ENCODE measurements at regions not wholly inside any gene's neighbourhood (a gene's known extent, or its start where the extent isn't known, plus 50 kb on each side); places are given as distances from the start of the nearest gene placed in this dataset.

DNA sequence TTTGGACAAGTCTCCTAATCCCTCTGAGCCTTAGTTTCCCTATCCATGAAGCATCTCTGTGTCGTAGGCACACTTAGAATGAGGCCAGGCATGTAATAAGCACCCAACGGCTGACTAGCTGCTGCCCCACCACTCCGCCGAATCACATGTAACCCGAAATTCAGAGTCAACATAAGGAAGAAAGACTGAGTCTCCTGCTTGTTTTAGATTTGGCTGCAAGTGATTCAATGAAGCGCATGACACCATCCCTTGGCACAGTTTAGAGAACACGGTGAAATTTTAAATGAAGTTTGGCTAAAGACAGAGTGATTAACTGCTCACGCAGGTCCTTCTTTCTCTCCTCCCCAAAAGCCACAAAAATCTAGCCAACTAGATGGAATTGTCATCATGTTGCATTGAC, 279.2 kb downstream of the TLE3 start:
- no peak for DNase-seq (ENCODE audit: low spot score)

DNA sequence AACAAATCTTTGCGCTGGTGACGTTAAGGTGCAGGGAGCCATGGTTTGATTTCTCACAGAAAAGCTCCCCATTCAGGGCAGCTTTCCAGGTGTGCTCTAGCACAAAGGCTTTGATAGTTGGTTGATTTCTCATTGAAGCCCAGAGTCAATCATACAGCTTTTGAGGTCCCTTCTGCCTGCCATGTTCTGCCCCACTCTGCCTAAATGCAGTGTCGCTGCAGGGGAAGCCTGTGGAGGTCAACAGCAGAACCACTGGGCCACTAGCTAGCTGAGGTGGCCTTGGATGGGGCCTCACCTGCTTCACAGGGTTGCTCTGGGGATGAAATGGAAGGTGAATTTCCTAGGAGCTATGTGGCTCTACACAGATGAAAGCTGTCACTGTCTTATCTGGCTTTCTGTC, 278.3 kb downstream of the TLE3 start:
- no peak for DNase-seq (ENCODE audit: low spot score)

DNA sequence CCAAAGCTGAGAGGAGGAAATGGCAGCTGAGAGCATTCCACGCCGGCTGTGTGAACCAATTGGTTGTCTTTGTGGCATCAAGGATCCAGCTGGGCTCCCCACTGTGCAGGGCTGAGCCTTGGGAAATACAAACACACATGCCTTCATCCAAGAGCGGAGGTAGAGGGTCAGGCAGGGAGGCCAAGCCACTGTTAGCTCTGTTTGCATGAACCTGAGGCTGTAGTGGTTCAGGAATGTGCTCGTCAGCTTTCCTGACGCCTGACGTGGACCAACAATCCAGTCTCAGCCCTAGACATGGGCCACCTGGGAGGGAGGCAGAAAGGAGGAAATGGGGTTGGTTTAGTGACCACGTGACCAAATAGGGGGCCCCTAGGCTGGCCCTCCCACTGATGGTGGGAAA, 276.9 kb downstream of the TLE3 start:
- no peak for DNase-seq (ENCODE audit: low spot score)

DNA sequence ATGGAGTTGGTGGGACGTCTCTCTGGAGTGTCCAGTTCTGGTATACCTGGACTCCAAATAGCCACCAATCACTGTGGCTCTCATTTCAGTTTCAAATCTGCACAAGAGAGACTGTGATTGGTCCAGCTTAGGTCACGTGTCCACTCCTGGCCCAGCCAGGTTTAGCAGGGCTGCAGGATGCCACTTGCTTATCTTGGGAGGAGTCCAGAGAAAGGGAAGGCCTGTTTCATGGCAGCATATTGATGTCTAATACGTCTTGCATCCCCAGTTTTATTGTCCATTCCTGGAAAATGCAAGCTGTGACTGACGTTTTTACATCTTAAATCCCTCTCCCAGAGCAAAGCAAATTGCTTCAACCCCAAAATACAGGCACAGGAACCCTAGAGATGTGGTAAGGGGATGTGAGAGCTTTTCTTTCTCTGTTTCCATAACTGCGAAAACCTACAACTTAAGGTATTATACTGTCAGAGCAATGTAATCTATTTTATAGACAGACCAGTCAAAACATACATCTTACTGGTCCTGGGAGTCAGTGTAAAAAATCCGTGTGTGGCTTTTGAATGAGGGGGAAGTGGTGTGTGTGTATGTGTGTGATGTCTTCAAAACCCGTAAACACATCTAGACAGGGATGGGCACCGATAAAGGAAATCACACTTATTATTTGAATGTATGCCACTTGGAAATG, 274.4 kb downstream of the TLE3 start:
- no peak for DNase-seq (ENCODE audit: low spot score)

DNA sequence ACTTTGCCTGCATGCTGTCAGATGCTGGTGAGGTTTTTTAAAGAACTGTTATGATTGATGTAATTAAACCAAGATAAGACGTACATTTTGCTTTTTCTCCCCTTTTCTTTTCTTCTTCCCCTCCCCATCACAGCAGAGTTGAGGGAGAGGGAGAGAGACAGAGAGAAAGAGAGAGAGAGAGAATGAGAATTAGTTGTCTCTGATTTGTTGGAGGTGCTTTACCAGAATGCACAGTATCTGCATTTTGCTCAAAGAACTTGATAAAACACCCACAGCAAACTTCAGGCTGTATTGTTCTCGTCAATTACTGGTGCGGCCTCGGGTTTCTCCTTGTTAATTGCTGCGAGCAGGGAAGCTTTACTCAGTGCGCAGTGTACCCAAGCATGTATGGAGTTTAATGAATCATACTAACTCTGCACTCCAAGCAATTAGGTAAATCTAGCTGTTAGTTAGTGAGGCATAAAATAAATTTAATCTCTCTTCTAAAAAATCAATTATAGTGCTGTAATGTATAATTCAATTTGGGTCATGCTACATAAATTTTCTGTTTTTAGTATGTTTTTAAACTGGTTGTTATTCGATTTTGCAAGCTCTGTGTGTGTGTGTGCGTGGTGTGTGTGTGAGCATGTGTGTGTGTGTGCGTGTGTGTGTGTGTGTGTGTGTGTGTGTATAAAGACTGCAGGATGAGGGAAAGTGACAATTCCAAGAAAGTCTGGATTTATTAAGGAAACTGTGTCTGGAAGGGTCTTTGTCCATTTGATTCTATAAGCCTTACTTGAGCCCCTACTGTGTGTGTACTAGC, 273.4 kb downstream of the TLE3 start:
- DNase-seq (ENCODE audit: low spot score): no peak

DNA sequence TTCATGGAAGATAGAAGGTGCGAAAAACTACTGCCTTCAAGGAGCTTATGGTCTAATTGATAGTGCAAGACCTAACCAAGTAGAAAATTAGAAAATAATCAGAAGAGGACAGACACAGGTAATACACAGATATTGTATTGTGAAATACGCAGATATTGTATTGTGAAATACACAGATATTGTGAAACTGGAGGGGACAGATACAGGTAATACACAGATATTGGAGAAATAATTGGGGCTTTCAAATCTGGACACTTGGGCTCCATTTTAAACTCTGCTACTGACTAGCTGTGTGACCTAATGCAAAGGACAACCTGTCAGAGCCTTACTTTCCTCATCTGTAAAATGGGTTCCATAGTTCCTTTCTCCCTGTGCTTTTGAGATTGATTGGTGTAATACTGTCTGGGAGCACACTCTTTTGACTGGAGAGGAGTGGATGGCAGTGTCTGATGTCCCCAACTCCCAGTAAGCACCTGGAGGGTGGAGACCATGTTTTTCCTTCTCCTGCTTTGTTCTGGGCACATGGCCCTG, 272.8 kb downstream of the TLE3 start:
- DNase-seq (ENCODE audit: low spot score): no peak

DNA sequence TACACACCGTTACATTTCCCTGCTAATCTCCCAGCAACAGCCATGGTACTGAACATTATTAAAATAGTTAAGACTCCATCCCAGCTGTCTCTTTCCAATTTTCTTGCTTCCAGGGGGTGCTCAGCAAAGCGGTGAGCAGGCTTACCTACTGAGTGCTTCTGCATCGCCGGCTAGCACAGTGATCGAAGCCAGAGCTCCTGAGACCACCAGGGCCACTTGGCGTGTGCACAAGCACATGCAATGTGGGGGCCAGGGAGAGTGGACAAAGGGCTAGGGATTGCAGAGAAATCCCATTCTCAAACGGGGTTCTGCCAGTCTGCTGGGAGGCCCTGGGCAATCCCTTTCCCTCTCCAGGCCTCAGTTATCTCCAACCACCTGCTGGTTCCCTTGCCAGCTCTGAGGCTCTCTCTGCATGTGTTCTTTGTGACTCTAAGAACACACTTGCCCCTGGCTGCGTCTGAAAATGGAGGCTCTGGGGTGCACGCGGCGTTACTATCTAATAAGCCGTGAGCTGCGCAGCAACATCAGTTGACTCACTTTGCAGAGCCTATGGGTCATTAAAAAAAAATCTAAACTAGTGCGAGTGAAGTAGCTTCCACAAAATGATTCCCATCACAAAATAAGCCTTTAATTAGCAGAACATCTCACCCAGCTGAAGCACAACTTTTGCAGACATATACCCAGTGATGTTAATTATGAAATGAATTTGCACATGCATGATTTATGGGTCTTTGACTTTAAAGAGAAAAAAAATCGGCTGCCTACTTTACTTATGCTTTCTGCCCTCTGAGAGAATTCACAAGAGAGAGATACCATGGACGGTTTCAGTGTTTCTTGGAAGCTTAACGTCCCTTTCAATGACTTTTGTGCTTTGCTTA, 271.5 kb downstream of the TLE3 start:
- no peak for DNase-seq (ENCODE audit: low spot score)

DNA sequence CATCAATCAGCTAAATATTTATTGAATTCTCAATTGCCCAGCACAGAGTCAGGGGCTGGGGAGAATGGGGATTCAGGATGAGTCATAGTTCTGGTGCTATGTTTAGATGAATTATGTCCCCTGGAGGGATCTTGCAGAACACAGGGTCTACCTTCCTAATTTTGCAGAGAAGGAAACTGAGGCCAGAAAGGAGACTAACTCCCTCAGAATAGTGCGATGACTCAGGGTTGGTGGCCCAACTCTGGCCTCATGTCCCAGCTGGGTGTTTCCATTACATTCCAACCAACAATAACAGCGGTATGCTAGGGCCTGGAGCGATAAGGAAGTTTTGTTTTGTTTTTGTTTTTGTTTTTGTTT, 270.9 kb downstream of the TLE3 start:
- no peak for DNase-seq (ENCODE audit: low spot score)

DNA sequence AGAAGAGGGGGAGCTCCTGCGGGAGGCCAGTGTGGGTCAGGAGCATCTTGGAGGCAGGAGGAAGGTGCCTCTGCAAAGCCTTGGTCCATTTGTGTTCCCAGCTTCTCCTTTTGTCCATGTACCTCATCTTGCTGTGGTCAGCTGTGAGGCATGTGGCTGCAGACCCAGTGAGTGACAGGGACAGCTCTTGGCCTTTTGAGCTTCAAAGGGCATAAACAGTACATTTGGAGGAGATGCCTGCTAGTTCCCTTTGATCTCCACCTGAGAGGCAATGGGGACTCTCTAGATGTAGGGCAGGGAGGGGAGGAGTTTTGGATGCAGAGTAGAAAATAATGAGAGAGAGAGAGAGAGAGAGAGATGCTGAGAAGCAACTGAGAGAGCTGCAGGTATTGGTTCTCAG, 270.0 kb downstream of the TLE3 start:
- DNase-seq (ENCODE audit: low spot score): no peak

DNA sequence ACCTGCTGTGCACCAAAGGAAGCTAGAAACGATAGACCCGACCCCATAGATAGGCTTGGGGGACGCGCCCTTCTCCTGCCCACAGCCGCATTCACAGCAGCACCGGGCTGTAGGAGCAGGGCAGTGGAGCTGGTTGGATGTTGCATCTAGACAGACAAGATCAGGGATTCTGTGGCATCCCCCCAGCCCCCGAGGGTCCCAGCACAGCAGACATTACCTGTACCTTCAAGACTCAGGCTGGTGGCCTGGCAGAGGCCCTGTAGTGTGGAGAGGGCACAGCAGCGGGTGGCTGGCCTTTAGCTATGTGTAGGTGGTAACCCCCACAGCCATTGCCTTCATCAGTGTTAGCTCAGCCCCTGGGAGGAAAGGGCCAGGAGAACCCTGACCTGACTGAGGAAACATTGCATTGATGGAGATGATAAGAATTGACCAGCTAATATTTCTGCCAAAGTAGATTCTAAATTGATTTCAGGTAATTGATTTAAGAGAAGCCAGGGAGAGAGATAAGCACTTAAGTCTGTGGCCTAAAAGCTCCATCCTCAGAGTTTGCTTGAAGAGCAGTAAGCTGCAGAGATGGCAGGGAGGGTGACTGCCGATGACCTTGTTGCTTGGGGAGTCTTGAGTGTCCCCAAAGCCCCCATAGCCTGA, 269.4 kb downstream of the TLE3 start:
- no peak for DNase-seq (ENCODE audit: low spot score)

DNA sequence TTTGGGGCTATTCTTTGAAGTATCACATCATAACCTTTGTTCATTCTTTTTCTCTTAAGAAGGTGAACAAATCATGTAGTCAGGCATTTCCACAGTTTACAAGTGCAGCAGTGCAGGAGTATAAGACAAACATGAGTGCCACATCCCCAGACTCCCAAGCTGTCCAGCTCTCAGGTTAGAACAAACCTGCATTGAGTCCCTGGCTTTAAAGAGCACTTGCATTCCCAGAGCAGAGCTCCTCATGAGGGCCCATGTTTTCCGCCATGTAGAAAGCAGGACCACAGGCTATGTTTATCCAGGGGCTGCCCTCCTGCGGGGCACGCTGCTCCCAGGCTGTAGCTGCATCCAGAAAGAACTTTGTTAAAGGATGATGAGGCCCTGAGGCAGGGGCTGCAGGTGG, 267.7 kb downstream of the TLE3 start:
- no peak for DNase-seq (ENCODE audit: low spot score)

DNA sequence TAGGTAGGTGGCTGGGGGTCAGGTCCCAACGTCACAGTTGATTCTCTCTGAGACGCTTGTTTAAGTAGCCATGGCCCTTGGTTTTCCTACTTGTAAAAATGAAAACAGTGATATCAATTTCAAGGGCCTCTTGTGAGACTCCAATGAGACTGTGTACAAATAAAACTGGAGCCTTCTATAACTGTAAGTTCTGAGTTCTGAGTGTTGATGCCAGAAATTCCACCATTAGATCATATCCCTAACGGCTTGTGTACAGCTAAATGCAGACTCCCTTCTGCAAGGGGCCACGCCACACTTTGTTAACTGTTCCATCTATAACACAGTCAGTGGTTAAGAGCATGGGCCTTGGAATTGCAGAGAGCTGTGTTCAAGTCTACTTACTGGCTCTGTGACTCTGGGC, 267.3 kb downstream of the TLE3 start:
- no peak for DNase-seq (ENCODE audit: low spot score)

DNA sequence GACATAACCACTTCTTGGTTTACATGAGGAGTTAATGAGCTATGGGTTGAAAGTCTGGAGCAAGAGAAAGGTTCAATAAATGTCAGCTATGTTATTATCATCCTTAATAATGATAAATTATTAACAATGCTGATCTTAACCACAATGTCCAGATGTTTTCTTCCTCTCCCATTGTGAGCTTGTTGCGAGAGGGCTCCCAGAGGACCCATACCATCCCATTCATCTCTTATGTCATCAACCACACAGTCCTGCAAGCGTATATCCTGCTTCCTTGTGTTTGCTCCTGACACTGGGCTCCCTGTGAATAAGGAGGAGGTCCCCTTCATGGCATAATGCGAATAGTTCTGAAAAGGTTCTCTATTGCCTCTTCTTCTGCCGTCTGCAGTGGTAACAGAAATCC, 266.8 kb downstream of the TLE3 start:
- no peak for DNase-seq (ENCODE audit: low spot score)

DNA sequence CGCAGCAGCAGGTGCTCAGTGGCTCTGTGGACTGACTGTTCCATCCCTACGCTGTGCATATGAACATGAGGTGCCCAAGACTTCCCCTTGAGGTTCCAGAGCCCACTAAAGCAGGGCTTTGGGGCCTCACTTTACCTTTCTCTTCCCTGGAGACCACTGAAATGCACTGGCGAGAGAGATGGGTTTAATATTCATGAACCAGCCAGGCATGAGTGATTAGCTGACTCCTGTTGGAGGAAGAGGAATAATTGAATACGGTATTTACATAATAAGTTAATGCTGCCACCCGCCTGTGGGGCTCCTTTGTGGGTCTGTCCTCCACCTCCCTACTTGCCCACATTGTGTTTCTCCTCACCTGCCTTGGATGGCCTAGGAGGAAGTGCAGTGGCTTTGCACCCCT, 263.4 kb downstream of the TLE3 start:
- DNase-seq (ENCODE audit: low spot score): no peak

DNA sequence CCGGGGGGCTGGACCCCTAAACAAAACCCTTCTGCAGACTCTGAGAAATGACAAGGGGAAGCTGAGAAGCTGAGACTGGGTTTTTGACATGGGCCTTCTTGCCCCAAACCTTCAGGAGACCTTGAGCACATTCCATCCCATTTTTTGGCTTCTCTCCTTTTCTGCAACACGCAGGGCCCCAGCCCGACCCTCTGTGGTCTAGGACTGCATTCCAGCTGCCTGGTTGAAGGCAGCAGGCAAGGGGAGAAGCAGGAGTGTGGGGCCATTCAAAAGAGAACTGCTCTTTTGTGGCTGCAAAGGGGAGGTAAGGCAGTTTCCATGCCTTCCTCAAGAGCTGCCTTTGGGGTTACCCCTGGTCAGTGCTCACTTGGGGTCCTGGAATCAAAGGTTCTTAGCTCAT, 263.0 kb downstream of the TLE3 start:
- DNase-seq (ENCODE audit: low spot score): no peak

DNA sequence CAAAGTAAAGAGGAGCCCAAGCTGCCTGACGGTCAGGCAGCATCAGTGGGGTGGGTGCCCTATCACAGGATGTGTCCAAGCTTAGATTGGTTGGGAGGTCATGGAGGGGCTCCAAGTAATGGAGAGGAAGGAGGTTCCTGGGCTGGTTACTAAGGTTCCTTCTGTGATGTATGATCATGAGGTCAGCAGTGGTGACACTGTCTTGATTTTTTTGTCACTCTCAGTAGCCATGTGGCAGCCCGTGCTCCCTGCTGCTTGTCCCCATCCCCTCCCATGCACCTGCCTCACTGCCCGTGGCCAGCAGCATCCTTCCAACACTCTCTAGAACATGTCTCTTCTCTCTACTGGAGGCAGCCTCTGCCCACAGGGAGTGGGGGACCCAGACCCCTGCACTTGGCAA, 261.7 kb downstream of the TLE3 start:
- no peak for DNase-seq (ENCODE audit: low spot score)

DNA sequence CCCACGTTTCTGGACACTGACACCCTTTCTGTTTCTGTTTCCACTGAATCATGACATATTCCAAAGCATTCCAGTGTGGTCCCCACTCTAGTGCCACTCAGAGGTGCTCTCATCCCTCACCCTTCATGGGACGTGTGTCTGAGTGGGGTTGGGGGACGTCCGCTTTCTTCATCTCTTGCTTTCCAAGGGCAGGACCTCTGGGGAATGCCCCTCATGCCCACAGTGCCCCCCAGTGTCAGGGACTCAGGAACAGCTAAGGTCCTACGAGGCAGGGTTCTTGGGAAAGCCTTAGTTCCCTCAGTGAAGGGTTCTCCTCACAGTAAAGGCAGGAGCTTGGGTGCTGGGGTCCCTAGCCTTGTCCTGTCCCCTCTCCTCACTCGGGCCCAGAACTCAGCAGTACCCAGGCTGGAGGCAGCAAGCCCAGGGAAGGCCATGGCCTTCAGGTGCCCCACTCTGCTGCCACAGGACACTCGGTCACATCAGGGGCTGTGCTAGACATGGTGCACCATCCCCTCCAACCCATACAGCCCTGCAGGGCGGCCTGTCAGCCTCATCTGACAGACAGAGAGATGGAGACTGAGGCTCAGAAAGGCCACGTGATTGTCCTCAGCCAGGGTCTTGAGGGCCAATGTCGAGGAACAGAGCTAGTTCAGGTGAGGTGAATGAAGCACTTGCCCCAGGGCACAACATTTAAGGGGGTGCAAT, 261.0 kb downstream of the TLE3 start:
- DNase-seq (ENCODE audit: low spot score): no peak

DNA sequence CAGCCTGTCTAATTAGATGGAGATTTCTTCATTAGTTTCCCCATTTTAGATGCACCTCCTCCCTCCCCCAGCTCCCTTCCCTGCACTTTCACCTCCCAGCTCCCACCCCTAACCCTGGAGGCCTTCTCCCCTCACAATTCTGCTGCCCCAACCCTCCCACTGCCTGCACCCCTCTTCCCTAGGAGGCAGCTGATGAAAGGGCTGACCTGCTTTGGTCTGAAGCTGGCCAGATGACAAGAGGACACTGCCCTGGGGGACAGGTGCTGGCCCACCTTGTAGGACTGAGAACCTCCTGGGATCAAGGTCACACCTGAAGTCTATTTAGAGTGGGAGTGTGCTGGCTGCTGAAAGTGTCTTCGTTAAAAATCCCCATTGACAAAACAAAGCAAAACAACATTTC, 259.4 kb downstream of the TLE3 start:
- DNase-seq (ENCODE audit: low spot score): no peak

DNA sequence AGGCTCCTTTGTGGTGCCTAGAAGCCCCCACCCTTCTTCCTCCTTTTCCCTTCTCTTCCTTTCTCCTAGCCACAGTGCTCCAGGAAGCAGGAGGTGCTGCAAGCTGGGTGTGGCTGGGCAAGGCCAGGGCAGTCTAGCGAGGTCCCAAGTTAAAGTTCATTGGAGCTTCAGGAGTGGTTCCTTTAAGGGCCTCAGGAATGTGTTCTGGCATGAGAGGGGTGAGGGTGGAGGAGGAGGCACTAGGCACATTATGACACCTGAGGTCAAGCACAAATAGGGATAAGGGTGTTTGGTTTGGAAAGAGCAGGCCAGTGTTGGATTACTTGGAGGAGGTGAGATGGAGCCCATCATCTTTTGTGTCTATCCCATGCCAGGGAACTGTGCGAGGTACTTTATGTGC, 258.7 kb downstream of the TLE3 start:
- DNase-seq (ENCODE audit: low spot score): no peak

DNA sequence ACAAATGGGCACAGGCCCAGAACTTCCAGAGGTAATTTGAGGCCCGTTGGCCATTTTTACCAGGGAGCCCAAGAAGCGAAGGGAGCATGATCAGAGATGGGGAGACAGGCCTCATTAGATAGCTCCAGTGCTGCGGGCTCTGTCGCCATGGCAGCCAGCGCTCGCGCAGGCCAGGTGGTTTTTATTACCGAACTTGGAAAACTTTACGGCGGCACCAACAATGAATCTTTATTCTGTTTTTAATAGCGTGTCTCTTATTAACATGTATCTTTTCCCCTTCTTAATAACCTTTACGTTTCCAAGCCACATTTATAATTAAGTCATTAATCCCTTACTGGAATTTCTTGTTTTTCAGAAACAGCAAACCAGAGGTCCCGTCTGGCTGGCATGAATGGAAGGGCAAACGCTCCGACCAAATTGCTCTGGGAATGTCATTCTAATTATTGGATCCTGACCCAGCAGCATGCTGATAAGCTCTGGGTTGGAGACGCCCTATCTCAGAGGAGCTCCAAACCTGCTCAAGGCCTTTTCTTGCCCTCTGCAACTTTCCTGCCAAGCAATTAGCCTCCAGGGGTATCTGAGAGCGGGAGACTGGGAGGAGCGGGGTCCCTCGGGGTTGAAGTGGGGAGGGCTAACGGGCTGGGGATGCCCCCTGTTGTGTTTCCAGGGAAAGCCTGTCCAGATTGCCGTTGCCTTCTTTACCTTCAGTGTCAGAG, 256.4 kb downstream of the TLE3 start:
- DNase-seq (ENCODE audit: low spot score): no peak

DNA sequence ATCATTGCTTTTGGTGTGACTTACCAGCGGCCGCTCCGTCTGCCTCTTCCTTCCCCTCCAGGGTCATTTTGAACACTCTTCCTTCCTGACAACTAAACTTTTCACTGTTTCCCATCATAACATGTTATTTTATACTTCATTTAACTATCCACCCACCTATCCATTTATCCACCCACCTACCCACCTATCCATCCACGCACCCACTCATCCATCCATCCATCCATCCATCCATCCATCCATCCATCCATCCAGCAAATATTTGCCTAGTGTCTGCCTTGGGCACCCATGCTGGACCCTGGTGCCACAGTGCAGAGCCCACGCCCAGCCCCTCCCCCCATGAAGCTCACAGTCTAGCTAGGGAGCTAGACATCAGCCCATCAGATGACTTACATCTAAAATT, 254.9 kb downstream of the TLE3 start:
- DNase-seq (ENCODE audit: low spot score): no peak

Measured in left forelimb (tissue), 1 donor.